GM18951 (cell line): ENCODE measurements at regions not wholly inside any gene's neighbourhood (a gene's known extent, or its start where the extent isn't known, plus 50 kb on each side); places are given as distances from the start of the nearest gene placed in this dataset.

Source experiments
- POLR2A ChIP-seq: IDR thresholded peaks from 4 replicates; pipeline ENCODE4 v1.6.1; 2011; ENCODE audit warnings: mild to moderate bottlenecking; ENCODE audit not compliant: insufficient read length, insufficient read depth; ENCODE audit errors: extremely low read depth
- in situ Hi-C: fragments of 300-500 bp; cut with MboI; formaldehyde crosslinking; loops from one replicate; pipeline ENCODE4 v1.12.0; 2022; ENCODE audit warnings: low sequenced_read_pairs, mixed read lengths, inconsistent platforms; ENCODE audit not compliant: unreplicated experiment

GRCh38 chr10:107918171-107918570 is 753.7 kb upstream of the SORCS1 start:
- in situ Hi-C loops = no loop called here

GRCh38 chr10:107915215-107915610 is 750.7 kb upstream of the SORCS1 start:
- in situ Hi-C loops = no loop called here
- peak; percentile 33 for TF ChIP-seq POLR2A

More at GRCh38 chr10:107918171-107918570, 753.7 kb upstream of the SORCS1 start:
- TF ChIP-seq POLR2A = no peak

- TF ChIP-seq POLR2A = no peak
- in situ Hi-C loops = no loop called here
Observed at GRCh38 chr10:107914450-107915214, 750.1 kb upstream of the SORCS1 start.

- no peak for TF ChIP-seq POLR2A
- in situ Hi-C loops = no loop called here
Observed at GRCh38 chr10:107913317-107914294, 749.1 kb upstream of the SORCS1 start.

GRCh38 chr10:107901076-107901475 is 736.6 kb upstream of the SORCS1 start:
- no peak for TF ChIP-seq POLR2A
- in situ Hi-C loops = no loop called here

GRCh38 chr10:107900131-107900530 is 735.6 kb upstream of the SORCS1 start:
- in situ Hi-C loops = no loop called here

GRCh38 chr10:107899502-107900062 is 735.1 kb upstream of the SORCS1 start:
- no peak for TF ChIP-seq POLR2A
- in situ Hi-C loops = no loop called here

More at GRCh38 chr10:107900131-107900530, 735.6 kb upstream of the SORCS1 start:
- TF ChIP-seq POLR2A = no peak

- in situ Hi-C loops = no loop called here
Observed at GRCh38 chr10:107899075-107899474, 734.6 kb upstream of the SORCS1 start.

GRCh38 chr10:107898392-107898791 is 733.9 kb upstream of the SORCS1 start:
- in situ Hi-C loops = no loop called here
- TF ChIP-seq POLR2A = no peak

More at GRCh38 chr10:107899075-107899474, 734.6 kb upstream of the SORCS1 start:
- no peak for TF ChIP-seq POLR2A

- in situ Hi-C loops = no loop called here
- TF ChIP-seq POLR2A = no peak
Observed at GRCh38 chr10:107894516-107894915, 730.0 kb upstream of the SORCS1 start.

GRCh38 chr10:107889105-107889504 is 724.6 kb upstream of the SORCS1 start:
- TF ChIP-seq POLR2A = no peak
- in situ Hi-C loops = no loop called here

GRCh38 chr10:107880185-107880584 is 715.7 kb upstream of the SORCS1 start:
- no peak for TF ChIP-seq POLR2A
- in situ Hi-C loops = no loop called here

- no peak for TF ChIP-seq POLR2A
- in situ Hi-C loops = no loop called here
Observed at GRCh38 chr10:107873007-107873406, 708.5 kb upstream of the SORCS1 start.
